Globus pallidus (tissue), 1 donor: ENCODE measurements at regions not wholly inside any gene's neighbourhood (a gene's known extent, or its start where the extent isn't known, plus 50 kb on each side); places are given as distances from the start of the nearest gene placed in this dataset.

Source experiments
- DNase-seq: peaks from one replicate; pipeline ENCODE4 v3.0.0-alpha.2; 2015; ENCODE audit warnings: low spot score

DNA sequence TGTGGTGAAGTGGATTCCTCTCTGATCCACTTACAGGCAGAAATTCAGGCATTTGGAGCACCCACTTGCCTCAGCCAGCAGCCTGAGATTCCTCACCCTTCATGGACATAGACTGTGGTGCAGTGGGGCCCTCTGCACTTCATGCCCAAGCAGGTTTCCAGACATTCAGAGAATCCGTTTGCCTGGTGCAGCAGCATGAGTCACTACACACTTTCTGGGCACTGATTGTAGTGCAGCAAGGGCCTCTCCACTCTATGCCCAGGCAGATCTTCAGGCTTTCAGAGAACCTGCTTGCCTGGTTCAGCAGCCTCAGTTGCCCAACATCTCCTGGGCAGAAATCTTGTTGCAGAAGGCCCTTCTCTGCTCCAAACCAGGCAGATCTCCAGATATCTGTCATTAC is 920.9 kb downstream of the SLITRK5 start:
- DNase-seq, result no peak

DNA sequence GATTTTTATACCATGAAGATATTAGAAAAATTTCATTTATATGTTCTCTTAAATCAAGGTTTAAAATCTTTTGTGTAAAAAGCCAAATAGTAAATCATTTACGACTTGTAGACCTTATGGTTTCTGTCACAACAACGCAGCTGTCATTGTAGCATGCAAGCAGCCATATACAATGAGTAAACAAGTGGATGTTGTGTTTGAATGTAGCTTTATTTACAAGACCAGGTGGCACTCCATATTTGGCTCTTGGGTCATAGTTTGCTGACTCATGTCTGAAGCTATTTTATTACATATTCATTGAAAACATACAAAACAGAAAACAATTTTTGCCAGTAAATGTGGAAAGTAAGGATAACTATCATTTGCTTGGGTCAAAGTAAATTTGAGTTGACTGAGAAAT is 930.8 kb downstream of the SLITRK5 start:
- no peak for DNase-seq

GRCh38 chr13:88602786-88603777 is 931.9 kb downstream of the SLITRK5 start:
- DNase-seq, result no peak

GRCh38 chr13:88617176-88617575 is 946.0 kb downstream of the SLITRK5 start:
- DNase-seq, result no peak

GRCh38 chr13:88622362-88622973 is 951.3 kb downstream of the SLITRK5 start:
- no peak for DNase-seq

- DNase-seq, result no peak
Observed at GRCh38 chr13:88623150-88623549, 952.0 kb downstream of the SLITRK5 start.

DNA sequence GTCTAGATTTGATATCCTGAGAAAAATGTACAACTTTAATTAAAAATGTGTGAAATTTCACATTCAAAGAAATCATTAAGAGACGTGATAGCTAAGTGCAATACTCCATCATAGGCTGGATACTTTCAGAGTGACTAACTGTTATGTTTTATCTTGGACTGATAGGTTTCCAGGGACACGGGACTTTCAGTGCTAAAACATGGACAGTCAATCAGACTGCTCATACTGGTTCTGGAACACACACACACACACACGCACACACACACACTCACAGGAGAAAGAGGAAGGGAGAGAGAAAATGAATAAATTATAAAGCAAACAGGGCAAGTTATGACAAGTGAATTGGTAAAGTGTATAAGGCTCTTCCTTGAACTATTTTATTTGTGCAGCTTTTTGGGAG is 955.9 kb downstream of the SLITRK5 start:
- DNase-seq, result no peak

DNA sequence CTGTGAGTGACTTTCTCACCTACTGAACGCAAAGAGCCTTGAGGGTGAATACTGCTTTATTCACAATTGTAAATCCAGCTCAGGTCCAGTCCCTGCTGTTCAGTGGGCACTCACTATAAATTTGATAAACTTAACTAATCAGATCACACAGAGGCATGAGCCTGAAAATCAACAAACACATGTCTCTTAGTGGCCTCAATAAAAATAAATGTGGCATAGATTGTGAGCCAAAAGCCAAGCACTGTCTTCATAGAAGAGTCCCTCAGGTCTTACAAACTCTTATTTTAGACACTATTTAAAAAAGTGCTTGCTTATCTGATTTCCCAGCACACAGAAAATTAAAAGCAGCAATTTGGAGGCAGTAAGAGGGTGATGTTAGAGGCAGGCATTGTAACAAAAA is 957.7 kb downstream of the SLITRK5 start:
- no peak for DNase-seq

DNA sequence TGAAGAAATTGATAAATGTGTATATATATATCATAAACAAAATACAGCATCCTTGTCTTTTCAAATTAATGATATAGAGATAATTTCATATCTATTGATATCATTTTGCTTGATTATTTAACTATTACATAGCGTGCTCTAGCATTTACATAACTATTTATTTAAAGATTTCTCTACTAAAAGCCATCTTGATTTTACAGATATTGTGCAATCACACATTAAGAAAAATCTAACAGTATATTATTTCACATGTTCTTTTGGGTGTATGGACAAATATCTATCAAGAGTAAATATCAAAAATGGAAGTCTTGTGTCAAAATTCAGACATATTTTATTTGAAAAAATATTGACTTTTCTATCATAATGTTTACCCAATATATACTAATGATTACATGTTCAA is 966.8 kb downstream of the SLITRK5 start:
- no peak for DNase-seq

- DNase-seq, result no peak
Observed at GRCh38 chr13:88643233-88643632, 972.1 kb downstream of the SLITRK5 start.

GRCh38 chr13:88648598-88649373 is 977.6 kb downstream of the SLITRK5 start:
- DNase-seq, result no peak

DNA sequence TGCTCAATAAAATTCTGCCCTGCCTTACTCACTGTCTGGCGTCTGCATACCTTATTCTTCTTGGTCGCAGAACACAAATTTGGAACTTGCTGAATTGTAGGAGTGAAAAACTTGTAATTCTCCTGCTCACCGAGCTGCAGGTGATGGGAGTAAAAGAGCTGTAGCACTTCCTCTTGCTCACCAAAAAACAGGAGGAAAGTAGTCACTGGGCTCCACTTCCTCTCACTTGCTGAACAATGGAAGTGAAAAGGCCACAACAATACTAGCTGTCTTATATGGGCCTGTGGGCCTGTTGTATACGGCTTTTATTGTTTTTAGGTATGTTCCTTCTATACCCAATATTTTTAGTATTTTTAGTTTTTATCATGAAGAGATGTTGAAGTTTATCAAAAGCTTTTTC is 978.7 kb downstream of the SLITRK5 start:
- no peak for DNase-seq

DNA sequence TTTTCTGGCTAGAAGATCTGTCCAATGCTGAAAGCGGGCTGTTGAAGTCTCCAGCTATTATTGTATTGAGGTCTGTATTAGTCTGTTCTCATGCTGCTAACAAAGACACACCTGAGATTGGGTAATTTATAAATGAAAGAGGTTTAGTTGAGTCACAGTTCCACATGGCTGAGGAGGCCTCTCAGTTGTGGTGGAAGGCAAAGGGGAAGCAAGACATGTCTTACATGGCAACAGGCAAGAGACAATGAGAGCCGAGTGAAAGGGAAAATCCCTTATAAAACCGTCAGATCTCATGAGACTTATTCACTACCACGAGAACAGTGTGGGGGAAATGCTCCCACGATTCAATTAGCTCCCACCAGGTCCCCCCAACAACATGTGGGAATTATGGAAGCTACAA is 980.4 kb downstream of the SLITRK5 start:
- DNase-seq, result no peak

GRCh38 chr13:88656751-88657150 is 985.6 kb downstream of the SLITRK5 start:
- no peak for DNase-seq

DNA sequence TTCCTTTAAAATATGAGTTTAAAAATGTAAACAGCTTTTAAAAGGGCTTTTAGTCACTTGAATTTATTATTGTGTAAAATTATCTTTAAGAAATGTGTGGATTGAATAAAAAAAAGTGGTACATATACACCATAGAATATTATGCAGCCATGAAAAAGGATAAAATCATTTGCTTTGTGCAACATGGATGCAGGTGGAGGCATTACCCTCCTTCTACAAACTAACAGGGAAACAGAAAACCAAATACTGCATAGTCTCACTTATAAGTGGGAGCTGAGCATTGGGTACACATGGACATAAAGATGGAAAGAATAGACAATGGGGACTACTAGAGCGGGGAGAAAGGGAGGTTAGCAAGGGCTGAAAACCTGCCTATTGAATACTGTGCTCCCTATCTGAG is 999.3 kb downstream of the SLITRK5 start:
- no peak for DNase-seq

GRCh38 chr13:88674841-88675240 is 1003.7 kb downstream of the SLITRK5 start:
- DNase-seq, result no peak

GRCh38 chr13:88675347-88675996 is 1004.3 kb downstream of the SLITRK5 start:
- no peak for DNase-seq

DNA sequence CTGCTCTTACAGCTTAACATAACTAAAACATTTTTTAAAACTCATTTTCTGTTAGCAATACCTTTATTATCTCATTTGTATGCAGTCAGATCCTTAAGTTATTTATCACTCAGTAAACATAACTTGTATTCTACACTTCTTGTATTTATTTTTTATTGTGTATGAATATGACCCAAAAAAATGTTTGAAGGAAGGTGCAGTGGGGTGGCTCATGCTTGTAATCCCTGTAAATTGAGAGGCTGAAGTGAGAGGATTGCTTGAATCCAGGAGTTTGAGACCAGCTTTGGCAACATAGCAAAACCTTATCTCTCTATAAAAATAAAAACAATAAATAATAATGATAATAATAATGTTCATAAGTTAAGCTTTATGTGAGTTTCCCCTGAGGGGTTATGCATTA is 1004.8 kb downstream of the SLITRK5 start:
- no peak for DNase-seq

GRCh38 chr13:88685459-88685858 is 1014.3 kb downstream of the SLITRK5 start:
- DNase-seq, result no peak

GRCh38 chr13:88701551-88701950 is 1030.4 kb downstream of the SLITRK5 start:
- DNase-seq, result no peak

GRCh38 chr13:88704600-88705275 is 1033.6 kb downstream of the SLITRK5 start:
- DNase-seq, result no peak

GRCh38 chr13:88707646-88708045 is 1036.5 kb downstream of the SLITRK5 start:
- no peak for DNase-seq
